ENCODE measurements at regions not wholly inside any gene's neighbourhood (a gene's known extent, or its start where the extent isn't known, plus 50 kb on each side); places are given as distances from the start of the nearest gene placed in this dataset.
A peak's percentile ranks its signal among the peaks of the same experiment; 100 is the strongest.

DNA sequence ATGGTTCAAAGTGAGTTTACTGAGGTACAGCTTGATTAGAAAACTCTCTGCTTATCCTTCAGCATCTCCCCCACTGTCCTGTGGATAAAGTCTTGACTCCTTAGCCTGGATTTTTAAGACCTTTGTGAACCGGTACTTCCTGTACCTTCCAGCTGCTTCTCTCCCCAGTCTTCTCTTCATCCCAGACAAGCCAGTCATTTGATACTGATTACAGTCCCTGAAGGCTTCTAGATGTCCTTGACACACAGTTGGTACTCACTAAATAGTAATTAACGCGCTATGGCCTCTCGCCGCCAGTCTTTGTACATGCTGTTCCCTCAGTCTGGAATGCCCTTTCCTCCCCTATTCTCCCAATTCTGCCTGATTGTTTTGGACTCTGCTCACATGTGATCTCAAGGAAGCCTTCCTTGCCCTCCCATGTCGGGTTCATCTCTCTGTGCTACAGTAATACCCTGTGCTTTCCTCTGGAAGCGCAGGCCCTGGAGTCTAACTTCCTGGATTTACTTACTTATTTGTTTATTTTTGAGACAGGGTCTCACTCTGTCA, 50.6 kb upstream of the PTGR2 start:
- DNase-seq = no peak

GRCh38 chr14:73797543-73798265, 53.9 kb upstream of the PTGR2 start:
- DNase-seq = no peak

DNA sequence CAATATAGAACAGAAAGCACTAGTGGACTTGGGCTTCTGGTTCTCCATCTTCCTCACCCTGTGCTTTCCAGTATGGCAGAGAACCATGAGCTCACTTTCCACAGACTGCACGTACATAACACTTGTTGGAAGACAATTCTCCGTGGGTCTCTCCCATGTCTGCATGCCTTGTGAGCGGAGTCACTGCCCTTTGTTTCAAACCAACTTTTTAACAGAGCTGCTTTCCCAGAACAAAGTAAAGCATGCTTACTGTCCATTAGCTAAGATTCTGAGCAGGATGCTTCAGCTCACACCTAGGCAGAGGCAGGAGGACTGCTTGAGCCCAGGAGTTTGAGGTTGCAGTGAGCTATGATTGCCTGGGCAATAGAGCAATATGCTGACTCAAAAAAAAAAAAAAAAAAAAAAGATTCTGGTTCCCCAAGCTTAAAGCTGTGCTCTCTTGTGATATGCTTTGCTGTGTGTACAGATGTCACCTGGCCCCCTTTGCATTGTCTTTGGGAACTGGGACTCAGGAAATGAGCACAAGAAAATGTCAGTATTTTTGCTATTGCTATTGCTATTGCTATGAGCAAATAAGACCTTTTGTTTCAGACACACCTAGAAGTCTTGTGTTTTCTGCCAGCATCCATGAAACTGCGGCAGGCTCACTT, 54.6 kb upstream of the PTGR2 start:
- DNase-seq = no peak

DNA sequence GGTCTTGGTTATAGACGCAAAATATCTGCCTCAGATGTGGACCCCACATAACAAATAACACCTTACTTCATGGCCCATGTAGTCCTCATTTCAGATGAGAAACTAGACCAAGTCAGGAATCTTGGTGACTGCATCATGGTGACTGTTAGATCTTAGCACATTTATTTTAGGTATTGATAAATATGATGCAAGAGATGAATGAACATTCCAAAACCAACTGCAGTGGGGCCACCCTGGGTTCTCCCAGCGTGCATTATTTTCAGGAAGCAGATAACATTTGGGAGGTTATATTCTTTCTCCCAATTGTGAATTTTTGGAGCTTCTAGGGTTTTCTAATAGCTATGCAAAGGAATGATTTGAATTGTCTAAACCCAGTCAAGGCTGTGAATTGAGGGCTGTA, 55.2 kb upstream of the PTGR2 start:
- no peak for DNase-seq

GRCh38 chr14:73795974-73796373, 55.7 kb upstream of the PTGR2 start:
- DNase-seq = no peak

DNA sequence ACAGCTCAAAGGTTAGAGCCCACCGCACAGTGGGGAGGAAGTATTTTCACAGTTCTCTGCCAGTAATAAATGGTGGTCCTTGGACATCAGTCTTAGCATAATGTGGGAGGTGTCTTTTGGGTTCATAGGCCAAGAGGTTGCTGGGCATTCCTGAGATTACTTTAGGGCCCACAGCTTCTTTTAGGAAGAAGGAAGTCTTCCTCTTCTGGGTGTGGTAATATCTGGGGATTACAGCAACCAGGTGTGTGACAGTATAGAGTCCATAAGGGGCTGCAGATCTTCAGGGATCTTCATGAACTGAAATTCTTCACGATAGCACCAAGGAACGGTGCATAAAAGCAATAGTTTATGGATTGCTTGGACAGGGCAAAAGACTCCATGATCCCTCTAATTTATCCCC, 56.2 kb upstream of the PTGR2 start:
- DNase-seq = no peak

DNA sequence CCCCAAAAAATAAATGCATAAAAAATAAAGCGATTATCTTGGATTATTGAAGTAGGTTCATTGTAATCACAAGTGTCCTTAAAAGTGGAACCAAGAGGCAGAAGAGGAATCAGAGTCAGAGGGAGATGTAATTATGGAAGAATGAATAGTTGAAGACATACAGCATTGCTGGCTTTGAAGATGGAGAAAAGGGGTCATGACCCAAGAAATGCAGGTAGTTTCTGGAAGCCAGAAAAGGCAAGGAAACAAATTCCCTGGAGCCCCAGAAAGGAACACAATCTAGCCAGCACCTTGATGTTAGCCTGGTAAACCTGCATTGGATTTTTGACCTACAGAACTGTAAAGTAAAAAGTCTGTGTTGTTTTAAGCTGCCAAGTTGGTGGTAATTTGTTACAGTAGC, 57.5 kb upstream of the PTGR2 start:
- DNase-seq = no peak

DNA sequence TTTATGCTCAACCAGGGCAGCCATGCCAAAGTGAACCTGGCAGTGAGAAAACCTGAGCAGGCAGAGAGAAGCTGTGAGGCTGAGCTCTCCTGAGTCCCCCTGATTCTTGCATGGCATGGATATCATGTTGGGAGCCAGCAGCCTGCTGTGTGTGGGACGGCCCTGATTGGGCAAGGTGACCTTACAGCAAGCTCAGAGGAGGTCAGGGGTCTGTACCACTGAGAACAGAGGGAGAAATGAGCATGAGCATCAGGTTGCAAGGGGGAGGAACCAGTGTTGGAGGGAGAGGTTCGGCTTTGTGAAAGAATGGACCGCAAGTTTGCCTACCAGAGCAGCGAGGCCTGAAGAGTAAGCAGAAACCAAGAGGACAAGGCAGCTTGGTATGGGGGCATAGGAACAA, 59.1 kb upstream of the PTGR2 start:
- DNase-seq = no peak

- DNase-seq = peak; percentile 97
Observed at GRCh38 chr14:73789989-73790581, 61.5 kb upstream of the PTGR2 start.

- no peak for DNase-seq
Observed at GRCh38 chr14:73788701-73789551, 62.7 kb upstream of the PTGR2 start.

DNA sequence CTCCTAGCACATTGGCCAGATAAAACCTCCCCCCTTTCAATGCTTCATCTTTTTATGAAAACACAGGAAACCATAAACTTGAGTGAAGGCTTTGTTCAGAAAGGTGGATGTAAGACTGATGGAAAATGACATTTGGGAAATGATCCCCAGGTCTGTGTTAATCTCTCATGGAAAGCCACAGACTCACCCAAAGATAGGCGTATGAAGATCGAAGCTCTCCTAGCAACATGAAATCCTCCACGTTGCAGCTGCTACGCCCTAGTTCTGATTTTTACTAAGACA, 63.4 kb upstream of the PTGR2 start:
- no peak for DNase-seq

DNA sequence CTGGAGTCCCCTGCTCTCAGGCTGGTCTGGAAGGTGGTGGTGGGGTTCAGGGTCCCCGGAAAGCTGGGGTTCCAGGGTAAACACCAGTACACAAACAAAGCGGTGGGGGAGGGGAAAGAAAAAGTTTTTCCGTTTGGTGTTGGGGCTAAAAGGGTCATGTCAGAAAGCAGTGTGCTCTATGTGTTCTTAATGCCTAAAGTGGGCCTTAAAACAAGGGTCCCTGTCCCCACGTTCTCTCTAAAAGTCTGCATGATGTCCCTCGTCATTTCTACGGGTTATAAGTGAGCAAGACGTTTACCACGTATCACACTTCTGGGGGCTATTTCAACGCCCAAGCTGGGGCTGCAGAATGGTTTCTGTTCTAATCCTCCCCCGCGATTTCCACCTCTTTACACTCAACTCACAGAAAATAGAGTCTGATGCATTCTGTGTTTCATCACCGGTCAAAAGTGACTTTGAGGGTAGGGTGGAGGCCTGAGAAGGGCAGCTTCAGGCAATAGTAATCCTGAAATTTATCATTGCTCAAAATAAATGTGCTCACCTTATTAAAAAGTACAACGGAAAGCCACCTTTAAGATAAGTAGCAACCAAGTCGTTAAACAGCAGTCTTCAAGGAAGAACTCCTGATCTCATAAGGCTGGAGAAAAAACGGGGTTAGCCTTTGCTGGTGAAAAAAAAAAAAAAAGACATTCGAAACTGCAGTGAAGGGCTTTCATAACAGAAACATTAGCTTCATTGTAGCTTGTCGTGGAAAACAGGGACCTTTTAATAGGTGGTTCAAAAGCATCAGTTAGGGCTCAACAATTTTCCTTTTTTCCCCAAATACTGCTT, 63.9 kb upstream of the PTGR2 start:
- peak; percentile 61 for DNase-seq

GRCh38 chr14:73786636-73787485, 64.8 kb upstream of the PTGR2 start:
- peak; percentile 25 for DNase-seq

DNA sequence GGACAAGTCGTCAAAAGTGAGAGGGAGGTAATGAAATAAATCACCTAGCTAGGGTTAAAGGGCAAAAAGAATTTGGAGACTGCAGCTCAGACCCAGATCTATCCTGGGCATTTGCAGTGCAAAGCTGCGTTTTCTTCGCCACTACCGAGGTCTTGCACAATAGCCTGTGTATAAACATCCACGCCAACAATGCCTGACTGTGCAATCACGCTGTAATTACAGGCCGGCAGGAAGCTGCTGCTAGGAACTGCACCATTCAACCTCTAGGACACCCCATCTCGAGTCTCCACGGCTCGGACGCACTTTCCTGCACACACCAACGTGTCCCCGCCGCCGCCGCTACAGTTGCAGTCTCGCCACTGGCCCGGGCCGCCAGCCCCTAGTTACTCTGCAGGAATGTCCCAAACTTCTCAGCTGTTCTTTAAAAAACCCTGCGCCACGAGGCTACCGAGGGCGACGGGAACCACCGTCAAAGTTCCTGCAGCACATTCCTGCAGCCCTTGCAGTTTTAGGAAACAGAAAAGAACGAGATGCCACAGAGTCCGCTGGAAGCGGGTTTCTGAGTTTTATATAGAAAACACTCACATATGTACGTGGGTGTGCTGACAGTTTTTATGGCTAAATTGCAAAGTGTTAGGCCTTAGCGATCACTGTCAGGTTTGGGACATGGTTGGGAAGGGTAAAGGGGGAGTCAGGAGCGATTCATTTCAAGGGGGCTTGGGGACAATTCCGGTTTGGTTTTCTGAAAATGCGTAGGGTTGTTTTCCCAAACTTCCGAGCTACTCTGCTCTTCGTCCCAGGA, 65.6 kb upstream of the PTGR2 start:
- peak; percentile 67 for DNase-seq

DNA sequence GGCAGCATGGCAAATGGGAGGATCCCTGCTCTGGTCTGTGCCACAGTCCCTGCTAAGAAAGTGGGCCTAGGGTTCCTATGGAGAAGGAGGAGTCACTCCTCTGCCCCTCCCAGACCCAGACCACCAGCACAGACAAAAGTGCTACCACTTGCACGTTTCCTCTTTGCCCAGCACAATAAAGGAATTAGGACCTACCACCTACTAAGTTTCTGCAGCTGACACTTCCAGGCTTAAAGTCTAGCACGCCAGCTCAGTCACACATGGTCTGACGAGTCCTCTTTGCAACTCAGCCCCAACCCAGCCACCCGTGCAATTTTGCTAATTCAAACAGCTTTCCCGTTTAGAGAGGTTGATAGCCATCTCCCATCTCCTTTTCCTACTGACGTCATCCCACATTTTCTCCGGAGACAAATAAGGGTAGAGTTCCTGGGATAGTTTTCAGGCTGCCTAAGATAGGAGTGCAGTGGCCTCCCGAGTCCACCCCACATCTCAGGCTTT, 66.2 kb upstream of the PTGR2 start:
- DNase-seq = peak; percentile 64

DNA sequence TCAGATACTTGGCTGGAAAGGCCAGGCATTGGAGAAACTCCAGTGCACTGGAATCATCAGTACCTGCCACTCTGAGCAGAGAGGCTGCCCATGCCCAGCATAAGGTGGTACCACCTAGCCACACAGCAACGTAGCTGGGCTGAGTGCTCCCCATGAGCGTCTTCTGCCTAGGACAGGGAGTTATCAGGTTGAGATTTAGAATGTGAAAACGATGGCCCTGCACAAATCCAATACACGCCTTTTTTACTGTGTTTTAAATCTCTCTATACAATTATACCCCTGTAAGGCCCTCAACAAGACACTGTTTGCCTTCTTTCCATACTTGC, 66.7 kb upstream of the PTGR2 start:
- DNase-seq = no peak

GRCh38 chr14:73784181-73784987, 67.2 kb upstream of the PTGR2 start:
- no peak for DNase-seq

DNA sequence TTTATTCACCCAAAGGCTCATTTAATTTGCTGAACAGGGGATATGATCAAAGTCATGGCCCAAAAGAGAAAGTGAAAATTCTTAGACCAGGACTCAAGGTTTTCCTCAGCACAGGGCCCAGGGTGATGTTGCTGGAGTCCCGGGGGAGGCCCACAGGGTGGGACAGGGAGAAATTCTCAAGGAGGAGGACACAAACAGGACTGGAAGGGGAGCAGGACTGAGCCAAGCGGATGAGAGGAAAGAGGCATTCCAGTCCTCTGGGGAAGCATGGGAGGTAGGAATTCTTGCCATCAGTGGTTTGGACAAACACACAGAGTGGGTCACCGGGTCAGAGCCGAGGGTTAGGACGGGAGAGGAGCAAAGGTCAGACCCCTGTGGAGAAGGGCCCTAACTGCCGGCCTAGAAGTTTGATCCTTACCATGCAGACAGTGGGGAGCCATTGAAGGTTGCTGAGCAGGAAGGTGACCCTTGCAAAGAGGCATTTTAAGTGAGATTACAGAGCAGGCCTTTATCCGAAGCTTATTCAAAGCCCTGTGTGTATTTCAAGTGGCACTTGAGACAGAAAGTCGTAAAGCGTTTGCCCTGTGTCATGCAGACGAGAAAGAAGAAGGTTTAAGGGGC, 68.4 kb upstream of the PTGR2 start:
- no peak for DNase-seq

DNA sequence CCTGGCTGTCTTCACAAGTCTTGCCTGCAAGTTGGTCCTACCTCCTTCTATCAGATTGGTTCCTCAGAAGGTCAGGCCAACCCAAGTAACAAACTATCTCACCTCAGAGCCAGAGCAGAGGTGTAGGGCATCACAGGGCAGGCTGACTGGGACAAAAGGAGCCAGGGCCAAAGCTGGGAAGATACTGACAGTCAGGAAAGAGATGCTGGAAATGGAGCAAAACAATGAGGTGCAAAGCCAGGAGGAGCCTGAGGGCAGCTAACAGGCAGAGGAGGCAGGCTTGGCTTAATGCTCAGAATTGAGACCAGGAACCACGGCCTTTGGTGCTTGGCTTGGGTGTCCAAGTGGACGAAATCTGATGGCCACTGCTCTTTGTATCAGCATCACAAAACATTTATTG, 68.4 kb upstream of the PNMA1 start:
- no peak for DNase-seq

All from skin of body (tissue), 1 donor.